Body of pancreas (tissue), 4 donors: ENCODE measurements at regions not wholly inside any gene's neighbourhood (a gene's known extent, or its start where the extent isn't known, plus 50 kb on each side); places are given as distances from the start of the nearest gene placed in this dataset.

ENCODE experiments used
- CTCF ChIP-seq, 7 experiments: fragments of 450-650 bp in 4 of 7; fragments of 200-600 bp in 3 of 7; sonication (generic) in 3 of 7; IDR thresholded peaks; one replicate each; pipeline ENCODE4 v1.5.1; 2016 to 2019; ENCODE audit warnings: antibody characterized with exemption in 7 of 7
- POLR2A ChIP-seq, 3 donors: fragments of 450-650 bp; IDR thresholded peaks; one replicate each; pipeline ENCODE4 v1.6.1; 2016; ENCODE audit warnings: antibody characterized with exemption in 3 of 3, mild to moderate bottlenecking in 2 of 3

- no peak for TF ChIP-seq POLR2A (IDR thresholded peaks at IDR 0.05)
- TF ChIP-seq CTCF (IDR thresholded peaks at IDR 0.05), result no peak
Measured at GRCh38 chr5:125611541-125611940, 811.7 kb upstream of the GRAMD2B start.
